ENCODE measurements at regions not wholly inside any gene's neighbourhood (a gene's known extent, or its start where the extent isn't known, plus 50 kb on each side); places are given as distances from the start of the nearest gene placed in this dataset.

- H3K27me3 ChIP-seq = no peaks in the 10 kb centered on the region
- no peak for DNase-seq (ENCODE audit: low spot score)
- no peak overlapping the region for H3K27ac ChIP-seq
- no peaks in the 10 kb centered on the region for H3K36me3 ChIP-seq
- H3K9me3 ChIP-seq = no peaks in the 10 kb centered on the region
- no peak overlapping the region for H3K4me3 ChIP-seq
- H3K4me1 ChIP-seq = no peaks in the 10 kb centered on the region
- TF ChIP-seq CTCF (IDR thresholded peaks at IDR 0.05) = no peak
Observed at GRCh38 chr2:16036951-16037350, 96.6 kb downstream of the MYCN start.

DNA sequence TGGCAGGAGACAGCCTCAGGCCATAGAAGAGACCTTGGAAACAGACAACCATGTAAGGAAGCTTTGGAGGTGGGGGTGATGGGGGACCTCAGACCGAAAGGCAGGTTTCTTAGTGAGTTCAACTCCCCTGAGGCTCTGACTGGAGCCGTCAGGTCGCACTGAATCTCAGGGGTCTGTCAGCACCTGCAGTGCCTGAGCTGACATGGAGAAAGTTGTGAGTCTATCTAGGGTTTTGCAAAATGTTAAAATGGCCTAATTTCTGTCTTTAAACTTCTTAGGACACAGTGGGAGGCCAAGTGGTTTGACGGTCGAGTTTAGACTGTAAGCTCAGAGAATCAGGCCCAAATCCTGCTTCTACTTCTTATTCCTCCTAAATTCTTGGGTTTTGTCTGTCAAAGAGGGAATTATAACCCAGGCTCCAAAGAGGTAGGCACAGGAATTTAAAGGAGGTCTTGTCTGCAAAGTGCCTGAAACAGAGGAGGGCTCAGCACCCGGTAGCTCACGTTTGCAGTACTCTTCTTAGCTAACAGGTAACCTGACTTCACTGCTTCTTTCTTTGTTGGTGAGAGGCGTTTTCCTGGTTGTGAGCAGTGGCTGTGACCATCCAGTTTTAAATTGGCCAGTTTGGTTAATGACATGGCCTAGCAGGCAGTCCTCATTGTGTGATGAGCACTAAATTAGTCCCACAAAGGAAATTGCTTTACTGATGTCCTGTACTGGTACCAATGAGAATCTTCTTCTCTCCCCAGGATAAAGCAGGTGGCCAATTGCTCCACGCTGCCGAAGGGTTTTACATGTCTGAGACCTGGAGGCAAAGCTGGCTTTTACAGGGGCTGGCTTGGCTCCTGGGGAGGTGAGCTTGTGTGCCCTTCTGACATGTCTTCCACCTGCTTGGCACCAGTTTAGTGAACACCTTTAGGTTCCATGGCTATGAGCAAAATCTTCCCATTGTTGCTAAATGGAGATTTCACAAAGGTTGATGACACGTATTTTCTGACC, 95.7 kb downstream of the MYCN start:
- Histone ChIP-seq H3K9me3 (no peaks in the 10 kb centered on the region), H3K36me3 (no peaks in the 10 kb centered on the region), H3K4me3 (no peak overlapping the region), H3K27ac (no peak overlapping the region), H3K4me1 (no peaks in the 10 kb centered on the region), H3K27me3 (no peaks in the 10 kb centered on the region)
- TF ChIP-seq CTCF (IDR thresholded peaks at IDR 0.05) = no peak
- DNase-seq (ENCODE audit: low spot score) = no peak

GRCh38 chr2:16034975-16035746, 94.8 kb downstream of the MYCN start:
- no peak overlapping the region for H3K27ac ChIP-seq
- H3K9me3 ChIP-seq = no peaks in the 10 kb centered on the region
- no peaks in the 10 kb centered on the region for H3K27me3 ChIP-seq
- no peaks in the 10 kb centered on the region for H3K36me3 ChIP-seq
- no peak overlapping the region for H3K4me3 ChIP-seq
- H3K4me1 ChIP-seq = no peaks in the 10 kb centered on the region
- TF ChIP-seq CTCF (IDR thresholded peaks at IDR 0.05) = no peak
- no peak for DNase-seq (ENCODE audit: low spot score)

- H3K4me1 ChIP-seq = no peaks in the 10 kb centered on the region
- no peak overlapping the region for H3K4me3 ChIP-seq
- no peaks in the 10 kb centered on the region for H3K9me3 ChIP-seq
- H3K27ac ChIP-seq = no peak overlapping the region
- no peaks in the 10 kb centered on the region for H3K27me3 ChIP-seq
- TF ChIP-seq CTCF (IDR thresholded peaks at IDR 0.05) = no peak
- DNase-seq (ENCODE audit: low spot score) = no peak
- H3K36me3 ChIP-seq = no peaks in the 10 kb centered on the region
Observed at GRCh38 chr2:16034151-16034974, 94.0 kb downstream of the MYCN start.

GRCh38 chr2:16033032-16033293, 92.6 kb downstream of the MYCN start:
- no peaks in the 10 kb centered on the region for H3K4me1 ChIP-seq
- H3K36me3 ChIP-seq = no peaks in the 10 kb centered on the region
- no peak overlapping the region for H3K4me3 ChIP-seq
- DNase-seq (ENCODE audit: low spot score) = no peak
- TF ChIP-seq CTCF (IDR thresholded peaks at IDR 0.05) = no peak
- H3K27ac ChIP-seq = no peak overlapping the region
- H3K27me3 ChIP-seq = no peaks in the 10 kb centered on the region
- H3K9me3 ChIP-seq = no peaks in the 10 kb centered on the region
